H1 (cell line): ENCODE measurements at regions not wholly inside any gene's neighbourhood (a gene's known extent, or its start where the extent isn't known, plus 50 kb on each side); places are given as distances from the start of the nearest gene placed in this dataset.

Experiments
- CTCF ChIA-PET: fragments of 300-600 bp; sonication (Branson Sonifier 250); formaldehyde crosslinking; loops from one replicate; lab custom pipeline; 2021; ENCODE audit not compliant: partially characterized antibody; lab: Charles Lee
- POLR2A ChIA-PET: fragments of 300-600 bp; sonication (Branson Sonifier 250); formaldehyde crosslinking; loops from one replicate; lab custom pipeline; 2021; ENCODE audit warnings: inconsistent platforms; ENCODE audit not compliant: partially characterized antibody; lab: Charles Lee
- DNase-seq, 2 experiments: peaks; one replicate each; pipeline versions ENCODE4 v3.0.0 to v3.0.0-alpha.2; 2010 to 2022; ENCODE audit warnings: low spot score in 2 of 2, low read depth in 1 of 2, mixed read lengths in 1 of 2
- FAIRE-seq: peaks from 2 replicates; lab custom pipeline; 2011; peaks lifted over from hg19 to GRCh38; lab: Jason Lieb, UNC
- H2AFZ ChIP-seq: 2 replicates; pipeline ENCODE4 v1.8.1; 2012; ENCODE audit warnings: low read length, inconsistent platforms
- H2AK5ac ChIP-seq: 2 replicates; pipeline ENCODE4 v1.6.1; 2013; ENCODE audit warnings: low read depth, low read length
- H2BK120ac ChIP-seq: replicated peaks from 2 replicates; pipeline ENCODE3; 2013; ENCODE audit warnings: low read depth, low read length, inconsistent platforms
- H2BK12ac ChIP-seq: 2 replicates; pipeline ENCODE4 v1.6.1; 2013; ENCODE audit warnings: low read depth, low read length
- H2BK15ac ChIP-seq: 2 replicates; pipeline ENCODE4 v1.6.1; 2013; ENCODE audit warnings: low read length
- H2BK20ac ChIP-seq: 2 replicates; pipeline ENCODE4 v1.6.1; 2013; ENCODE audit warnings: low read length
- H2BK5ac ChIP-seq: 2 replicates; pipeline ENCODE4 v1.6.1; 2013; ENCODE audit warnings: low read depth, low read length
- H3K14ac ChIP-seq: 2 replicates; pipeline ENCODE4 v1.6.1; 2013; ENCODE audit warnings: inconsistent platforms; ENCODE audit not compliant: insufficient read length
- H3K18ac ChIP-seq: 2 replicates; pipeline ENCODE4 v1.6.1; 2013; ENCODE audit warnings: low read length; ENCODE audit errors: extremely low read depth
- H3K23ac ChIP-seq: 2 replicates; pipeline ENCODE4 v1.6.1; 2013; ENCODE audit warnings: inconsistent platforms; ENCODE audit not compliant: insufficient read length
- H3K23me2 ChIP-seq: 2 replicates; pipeline ENCODE4 v1.6.1; 2013; ENCODE audit warnings: low read depth, low read length
- H3K27ac ChIP-seq: 2 replicates; pipeline ENCODE4 v1.6.1; 2011; ENCODE audit warnings: low read depth, low read length, inconsistent platforms
- H3K27me3 ChIP-seq, 4 experiments: replicated peaks in 1 of 4; 1 replicate in 1 of 4; 2 replicates in 3 of 4; pipeline versions ENCODE4 v1.6.1 to v1.8.1; 2011 to 2013; ENCODE audit warnings: low read length in 3 of 4, mild to moderate bottlenecking in 3 of 4, inconsistent platforms in 2 of 4, mixed read lengths in 2 of 4, moderate library complexity in 1 of 4; ENCODE audit not compliant: control insufficient read depth in 3 of 4, insufficient read depth in 3 of 4; ENCODE audit errors: extremely low read depth in 1 of 4
- H3K36me3 ChIP-seq, 4 experiments: 2 replicates each; pipeline versions ENCODE4 v1.6.1 to v1.8.1; 2011 to 2013; ENCODE audit warnings: mild to moderate bottlenecking in 4 of 4, low read length in 3 of 4, moderate library complexity in 2 of 4, control low read depth in 1 of 4, inconsistent platforms in 1 of 4; ENCODE audit not compliant: insufficient read depth in 4 of 4, control insufficient read depth in 2 of 4
- H3K4ac ChIP-seq: replicated peaks from 2 replicates; pipeline ENCODE3; 2013; ENCODE audit warnings: low read length, low read depth, mixed read lengths, inconsistent platforms; ENCODE audit not compliant: insufficient read length
- H3K4me1 ChIP-seq, 4 experiments: replicated peaks in 1 of 4; 1 replicate in 1 of 4; 2 replicates in 3 of 4; pipeline versions ENCODE4 v1.6.1 to v1.8.1; 2011 to 2013; ENCODE audit warnings: low read length in 3 of 4, inconsistent platforms in 2 of 4, mixed read lengths in 1 of 4; ENCODE audit not compliant: insufficient read depth in 4 of 4, control insufficient read depth in 3 of 4
- H3K4me2 ChIP-seq, 2 experiments: 2 replicates each; pipeline versions ENCODE4 v1.6.1 to v1.8.1; 2011 to 2013; ENCODE audit warnings: low read depth in 2 of 2, low read length in 2 of 2, control low read depth in 1 of 2, inconsistent platforms in 1 of 2, mild to moderate bottlenecking in 1 of 2; ENCODE audit not compliant: insufficient read depth in 1 of 2
- H3K4me3 ChIP-seq, 4 experiments: fragments of 200-600, 300-600 bp in 1 of 4; sonication (generic), shearing (Covaris generic), sonication (Bioruptor Twin) in 1 of 4; 2 replicates each; pipeline versions ENCODE4 v1.5.1 to v1.8.1; 2011 to 2016; ENCODE audit warnings: low read length in 4 of 4, low read depth in 3 of 4, control low read depth in 2 of 4, inconsistent platforms in 2 of 4, mild to moderate bottlenecking in 2 of 4, mixed read lengths in 1 of 4, moderate library complexity in 1 of 4; ENCODE audit not compliant: insufficient read depth in 2 of 4; ENCODE audit errors: extremely low read depth in 1 of 4
- H3K56ac ChIP-seq: replicated peaks from 2 replicates; pipeline ENCODE3; 2013; ENCODE audit warnings: low read depth, mild to moderate bottlenecking, mixed read lengths, low read length, inconsistent platforms; ENCODE audit not compliant: insufficient read length
- H3K79me1 ChIP-seq: 2 replicates; pipeline ENCODE4 v1.6.1; 2013; ENCODE audit warnings: low read depth, low read length, control low read depth
- H3K79me2 ChIP-seq, 2 experiments: 2 replicates each; pipeline versions ENCODE4 v1.6.1 to v1.8.1; 2012 to 2013; ENCODE audit warnings: low read length in 2 of 2, mild to moderate bottlenecking in 2 of 2, inconsistent platforms in 1 of 2; ENCODE audit not compliant: insufficient read depth in 2 of 2, control insufficient read depth in 1 of 2
- H3K9ac ChIP-seq, 4 experiments: replicated peaks in 1 of 4; 1 replicate in 1 of 4; 2 replicates in 3 of 4; pipeline versions ENCODE4 v1.6.1 to v1.8.1; 2011 to 2013; ENCODE audit warnings: low read depth in 3 of 4, low read length in 3 of 4, control low read depth in 2 of 4, mild to moderate bottlenecking in 2 of 4, moderate library complexity in 2 of 4, inconsistent platforms in 1 of 4; ENCODE audit errors: extremely low read depth in 1 of 4
- H3K9me3 ChIP-seq, 2 experiments: 2 replicates each; pipeline versions ENCODE4 v1.6.1 to v1.8.1; 2012 to 2013; ENCODE audit warnings: mild to moderate bottlenecking in 2 of 2, moderate library complexity in 2 of 2, control low read depth in 1 of 2, inconsistent platforms in 1 of 2, low read depth in 1 of 2, low read length in 1 of 2, mixed read lengths in 1 of 2; ENCODE audit not compliant: insufficient read depth in 2 of 2
- H4K20me1 ChIP-seq, 2 experiments: replicated peaks in 1 of 2; 2 replicates each; pipeline versions ENCODE3 to v1.8.1; 2011 to 2013; ENCODE audit warnings: inconsistent platforms in 2 of 2, low read length in 2 of 2, mild to moderate bottlenecking in 1 of 2; ENCODE audit not compliant: insufficient read depth in 2 of 2, control insufficient read depth in 1 of 2
- H4K5ac ChIP-seq: 2 replicates; pipeline ENCODE4 v1.6.1; 2013; ENCODE audit warnings: low read length, low read depth, mixed read lengths, inconsistent platforms; ENCODE audit not compliant: insufficient read length
- H4K8ac ChIP-seq: 2 replicates; pipeline ENCODE4 v1.8.0; 2013; ENCODE audit warnings: mild to moderate bottlenecking, moderate library complexity, low read length, inconsistent platforms; ENCODE audit not compliant: insufficient read depth; ENCODE audit errors: extremely low read depth
- H4K91ac ChIP-seq: replicated peaks from 2 replicates; pipeline ENCODE3; 2013; ENCODE audit warnings: low read length, mixed read lengths, inconsistent platforms; ENCODE audit not compliant: insufficient read length
- FOSL1 ChIP-seq: IDR thresholded peaks from 2 replicates; pipeline ENCODE4 v1.6.1; 2011; ENCODE audit warnings: mild to moderate bottlenecking, low read depth, low read length, moderate library complexity; ENCODE audit not compliant: insufficient read depth
- RNF2 ChIP-seq: fragments of 200-900, 300-1000 bp; sonication (generic); IDR thresholded peaks from 2 replicates; pipeline ENCODE4 v1.7.1; 2016; ENCODE audit warnings: borderline replicate concordance, low read depth, mild to moderate bottlenecking, antibody characterized with exemption, low read length; ENCODE audit not compliant: poor library complexity, severe bottlenecking; ENCODE audit errors: missing control alignments
- WGBS, 2 experiments: shearing (Covaris generic) in 1 of 2; methylation state at CpG; one replicate each; pipeline versions ENCODE4 v1.1.6 to v1.1.7; 2013 to 2015; ENCODE audit warnings: low lambda C conversion rate in 2 of 2, mixed read lengths in 2 of 2, inconsistent platforms in 1 of 2, low coverage in 1 of 2, missing lambda C conversion rate in 1 of 2; ENCODE audit not compliant: insufficient replicate concordance in 2 of 2, insufficient coverage in 1 of 2, insufficient read length in 1 of 2; ENCODE audit errors: extremely low coverage in 1 of 2, missing lambda C conversion rate in 1 of 2; 5-methylcytosine and 5-hydroxymethylcytosine counted together
- TF ChIP-seq, protein P1 (sequence below): IDR thresholded peaks from 2 replicates; pipeline ENCODE4 v1.6.1; 2011; ENCODE audit warnings: low read length, improper control_type of control experiment

DNA sequence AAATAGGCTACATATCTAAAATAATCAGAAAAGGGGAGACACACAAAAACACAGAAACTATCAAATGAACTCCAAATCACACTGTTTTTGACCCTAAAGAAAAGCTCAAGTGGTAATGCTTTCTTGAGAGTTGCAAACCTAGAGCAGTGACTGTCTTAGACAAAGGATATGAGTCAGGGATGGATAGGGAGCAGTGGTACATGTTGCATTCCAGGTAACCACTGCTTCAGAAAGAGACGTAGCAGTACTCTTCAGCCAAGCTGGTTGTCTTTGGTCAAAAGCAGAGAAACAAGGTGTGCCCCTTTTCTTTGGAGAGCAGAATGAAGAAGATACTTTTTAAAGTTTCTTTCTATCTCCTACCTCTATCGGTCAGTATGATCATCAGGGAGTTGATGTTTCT, 1003.6 kb downstream of the CDH9 start:
- Histone ChIP-seq H2BK20ac (no peak overlapping the region), H3K56ac (no peak overlapping the region), H4K5ac (no peak overlapping the region), H3K79me1 (no peaks in the 10 kb centered on the region), H2BK120ac (no peak overlapping the region), H4K8ac (no peak overlapping the region), H3K23ac (no peak overlapping the region), H2BK12ac (no peak overlapping the region), H3K14ac (no peak overlapping the region), H2AK5ac (no peak overlapping the region), H3K4me1 (no peaks in the 10 kb centered on the region), H3K79me2 (no peaks in the 10 kb centered on the region), H4K20me1 (no peaks in the 10 kb centered on the region), H2BK15ac (no peak overlapping the region), H3K27ac (no peak overlapping the region), H2AFZ (no peak overlapping the region), H4K91ac (no peak overlapping the region), H3K4me2 (no peak overlapping the region), H3K36me3 (no peaks in the 10 kb centered on the region), H3K23me2 (no peaks in the 10 kb centered on the region), H3K4me3 (no peak overlapping the region), H3K4ac (no peak overlapping the region), H2BK5ac (no peak overlapping the region), H3K18ac (no peak overlapping the region), H3K27me3 (no peaks in the 10 kb centered on the region), H3K9me3 (no peaks in the 10 kb centered on the region), H3K9ac (no peak overlapping the region)
- no peak for DNase-seq
- CTCF ChIA-PET: interaction anchor here (1.0 to 1.2 kb wide), 2 partner anchors 10 to 12 kb away, joined by 3 to 4 read pairs; no protein-coding TSS in a partner anchor
- WGBS, 2 experiments: 97% methylated on average over 2 of the region's 2 CpGs; no CpG with 5 or more reads in 1 of the 2 experiments
- no peak for FAIRE-seq
- TF ChIP-seq FOSL1 (no peak), RNF2 (no peak)
- TF ChIP-seq, protein P1, sequence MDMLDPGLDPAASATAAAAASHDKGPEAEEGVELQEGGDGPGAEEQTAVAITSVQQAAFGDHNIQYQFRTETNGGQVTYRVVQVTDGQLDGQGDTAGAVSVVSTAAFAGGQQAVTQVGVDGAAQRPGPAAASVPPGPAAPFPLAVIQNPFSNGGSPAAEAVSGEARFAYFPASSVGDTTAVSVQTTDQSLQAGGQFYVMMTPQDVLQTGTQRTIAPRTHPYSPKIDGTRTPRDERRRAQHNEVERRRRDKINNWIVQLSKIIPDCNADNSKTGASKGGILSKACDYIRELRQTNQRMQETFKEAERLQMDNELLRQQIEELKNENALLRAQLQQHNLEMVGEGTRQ: no peak
- POLR2A ChIA-PET: interaction anchor here (0.6 kb wide), 1 partner anchor 1050 kb away, joined by 3 read pairs; no protein-coding TSS in a partner anchor
